CD4-positive, alpha-beta T cell treated with Interleukin-2 at 100 ng/mL for 4 hours (primary cell): ENCODE measurements at regions not wholly inside any gene's neighbourhood (a gene's known extent, or its start where the extent isn't known, plus 50 kb on each side); places are given as distances from the start of the nearest gene placed in this dataset.

Experiments used
- DNase-seq: peaks from one replicate; pipeline ENCODE4 v3.0.0-alpha.2; 2020; ENCODE audit warnings: low spot score

DNA sequence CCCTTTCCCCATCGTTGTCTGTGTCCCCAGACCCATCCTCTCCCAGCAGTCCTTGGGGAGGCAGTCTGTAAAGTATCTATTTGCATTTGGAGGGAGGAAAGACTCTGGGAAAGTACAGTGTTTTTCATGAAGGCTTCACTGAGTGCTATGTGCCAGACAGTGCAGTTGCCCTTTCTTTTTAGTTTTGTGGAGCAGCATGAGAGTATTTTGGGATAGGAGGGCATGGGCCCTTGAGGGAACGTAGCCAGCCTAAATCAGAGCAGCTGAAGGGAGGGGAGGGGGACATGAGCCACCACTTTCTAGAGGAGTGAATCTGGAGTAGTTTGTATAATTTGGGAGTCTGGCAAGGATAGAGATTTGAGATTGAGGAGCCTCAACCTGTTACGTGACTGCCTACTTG lies 404.0 kb upstream of the KAZN start:
- DNase-seq: no peak

DNA sequence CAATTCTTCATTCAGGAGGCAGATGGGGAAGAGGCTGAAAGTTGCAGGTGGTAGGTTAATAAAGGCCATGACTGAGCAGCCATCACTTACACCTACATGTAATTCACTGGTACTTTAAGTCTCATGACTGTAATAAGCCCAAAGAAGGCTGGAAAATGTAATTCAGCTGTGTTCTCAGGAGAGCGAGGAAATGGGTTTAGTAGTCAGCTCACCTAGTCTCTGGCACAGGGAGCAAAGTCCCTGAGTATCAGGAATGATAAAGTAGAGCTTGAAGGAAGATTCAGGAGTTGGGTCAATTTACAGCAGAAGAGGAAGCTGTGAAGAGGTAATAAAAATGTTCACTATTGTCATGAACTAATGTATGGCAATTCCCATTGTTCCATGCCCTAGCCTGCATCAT lies 393.4 kb upstream of the KAZN start:
- no peak for DNase-seq

- DNase-seq: no peak
Measured at GRCh38 chr1:14215151-14215550, 383.3 kb upstream of the KAZN start.

GRCh38 chr1:14217384-14217783 lies 381.1 kb upstream of the KAZN start:
- no peak for DNase-seq

DNA sequence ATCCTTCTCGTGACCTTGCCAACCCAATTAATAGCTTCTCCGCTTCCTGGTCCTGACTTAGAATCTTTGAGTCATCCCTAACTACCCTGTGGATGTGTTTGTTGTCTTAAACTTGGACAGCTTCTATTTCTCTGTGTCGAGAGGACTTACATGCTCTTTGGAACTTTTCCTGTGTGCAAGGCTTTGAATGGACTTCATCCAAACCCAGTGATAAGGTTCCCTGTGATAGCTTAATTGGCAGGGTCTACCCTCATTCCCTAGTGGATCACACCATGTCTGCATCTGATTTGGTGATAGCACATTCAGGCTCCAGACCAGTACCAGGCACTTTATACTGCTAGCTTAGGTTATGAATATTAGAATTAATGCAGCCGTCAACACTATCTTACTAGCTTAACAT lies 378.2 kb upstream of the KAZN start:
- DNase-seq: no peak

DNA sequence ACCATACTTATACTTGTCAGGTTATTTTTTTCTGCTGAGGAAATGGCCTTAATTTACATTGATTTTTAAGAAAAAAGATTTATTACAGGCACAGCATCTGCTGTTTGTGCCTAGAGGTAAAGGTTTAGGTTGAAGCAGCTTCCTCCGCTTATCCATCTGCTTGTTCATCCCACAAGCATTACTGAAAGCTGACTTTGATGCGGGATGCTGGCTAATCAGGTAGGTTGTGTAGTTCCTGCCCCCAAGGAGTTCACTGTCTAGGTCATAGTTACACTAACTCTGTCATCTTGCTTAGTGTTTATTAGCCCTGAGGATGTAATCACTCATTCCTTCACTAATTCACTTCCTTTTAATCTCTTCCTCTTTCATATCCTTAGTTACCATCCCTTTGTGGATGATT lies 377.7 kb upstream of the KAZN start:
- no peak for DNase-seq

DNA sequence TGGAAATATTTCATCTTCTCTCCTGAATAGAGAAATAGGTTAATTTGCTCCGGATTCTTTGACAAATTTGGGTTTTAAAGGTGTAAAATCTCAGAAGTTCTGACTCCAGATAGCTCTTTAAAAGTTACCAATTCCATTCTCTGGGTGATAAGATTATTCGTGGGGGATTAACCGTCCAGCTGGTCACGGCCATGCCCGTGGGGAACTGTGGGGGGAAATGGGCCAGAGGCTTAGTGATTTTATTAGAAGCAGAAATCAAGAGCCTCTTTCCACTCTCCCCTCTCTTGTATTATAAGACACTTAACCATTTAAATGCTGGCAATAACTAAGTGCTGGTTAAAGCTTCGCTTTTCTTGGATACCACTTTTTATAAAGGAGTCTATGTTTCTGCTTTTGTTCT lies 376.4 kb upstream of the KAZN start:
- no peak for DNase-seq

DNA sequence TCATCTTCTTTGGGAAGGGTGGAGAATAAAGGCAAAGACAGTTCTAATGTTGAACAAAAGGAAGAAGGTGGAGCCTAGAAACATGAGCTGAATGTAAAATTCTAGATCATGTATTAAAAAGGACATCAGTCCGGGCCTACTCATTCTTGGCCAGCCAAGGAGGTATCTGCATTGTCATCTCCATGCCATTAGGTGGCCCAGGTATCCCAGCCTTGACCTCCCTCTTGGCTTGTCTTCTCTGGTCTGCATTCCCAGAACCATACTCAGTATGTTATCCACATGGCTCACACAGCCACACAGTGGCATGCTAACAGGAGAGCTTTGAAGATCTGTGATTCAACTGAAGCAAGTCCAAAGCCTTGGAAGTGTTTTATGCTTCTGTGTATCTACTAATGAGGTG lies 369.8 kb upstream of the KAZN start:
- no peak for DNase-seq

DNA sequence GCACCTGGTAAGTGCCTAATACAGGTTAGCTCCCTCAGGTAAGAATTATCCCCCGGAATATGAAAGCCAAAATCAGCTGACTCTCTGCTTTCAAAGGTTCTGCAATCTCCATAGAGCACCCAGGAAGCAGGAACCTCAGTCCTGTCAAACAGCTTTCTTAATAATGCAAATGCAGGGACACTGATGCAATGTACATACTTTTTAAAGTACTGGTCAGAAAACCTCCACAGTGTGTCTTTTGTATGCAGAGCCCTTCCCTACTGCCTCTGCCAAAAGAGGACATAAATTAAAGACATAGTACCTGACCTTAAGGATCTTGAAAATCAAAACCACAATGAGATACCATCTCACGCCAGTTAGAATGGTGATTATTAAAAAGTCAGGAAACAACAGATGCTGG lies 365.0 kb upstream of the KAZN start:
- no peak for DNase-seq

- no peak for DNase-seq
Measured at GRCh38 chr1:14236097-14236496, 362.4 kb upstream of the KAZN start.

- DNase-seq: no peak
Measured at GRCh38 chr1:14238472-14239307, 359.8 kb upstream of the KAZN start.

GRCh38 chr1:14240265-14240664 lies 358.2 kb upstream of the KAZN start:
- DNase-seq: no peak

GRCh38 chr1:14242123-14242522 lies 356.4 kb upstream of the KAZN start:
- DNase-seq: no peak

DNA sequence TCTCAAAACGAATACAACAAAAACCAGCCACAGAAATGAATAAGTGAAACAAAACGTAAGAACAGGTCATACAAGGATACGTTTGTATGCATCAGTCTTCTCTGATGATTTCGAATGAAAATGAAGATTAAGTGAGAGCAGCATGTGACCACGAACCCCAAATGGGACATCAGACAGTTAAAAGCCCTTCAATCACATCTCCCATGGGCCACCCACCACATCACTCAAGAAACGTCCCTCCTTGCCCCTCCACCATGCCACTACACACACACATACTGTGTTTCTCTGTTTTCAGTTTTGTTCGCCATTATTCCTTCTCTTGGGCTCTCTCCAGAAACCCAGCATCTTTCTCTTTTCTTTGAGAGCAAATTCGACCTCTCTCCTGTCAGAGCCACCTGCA lies 355.6 kb upstream of the KAZN start:
- DNase-seq: no peak

DNA sequence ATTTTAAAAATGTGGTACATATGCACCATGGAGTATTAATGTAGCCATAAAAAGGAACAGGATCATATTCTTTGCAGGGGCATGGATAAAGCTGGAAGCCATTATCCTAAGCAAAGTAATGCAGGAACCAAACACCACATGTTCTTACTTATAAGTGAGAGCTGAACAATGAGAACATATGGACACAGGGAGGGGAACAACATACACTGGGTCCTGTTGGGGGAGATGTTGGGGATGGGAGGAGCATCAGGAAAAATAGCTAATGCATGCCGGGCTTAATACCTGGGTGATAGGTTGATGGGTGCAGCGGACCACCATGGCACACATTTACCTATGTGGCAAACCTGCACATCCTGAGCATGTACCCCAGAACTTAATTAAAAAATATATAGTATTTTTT lies 352.5 kb upstream of the KAZN start:
- DNase-seq: no peak

- DNase-seq: no peak
Measured at GRCh38 chr1:14246471-14246870, 352.0 kb upstream of the KAZN start.

DNA sequence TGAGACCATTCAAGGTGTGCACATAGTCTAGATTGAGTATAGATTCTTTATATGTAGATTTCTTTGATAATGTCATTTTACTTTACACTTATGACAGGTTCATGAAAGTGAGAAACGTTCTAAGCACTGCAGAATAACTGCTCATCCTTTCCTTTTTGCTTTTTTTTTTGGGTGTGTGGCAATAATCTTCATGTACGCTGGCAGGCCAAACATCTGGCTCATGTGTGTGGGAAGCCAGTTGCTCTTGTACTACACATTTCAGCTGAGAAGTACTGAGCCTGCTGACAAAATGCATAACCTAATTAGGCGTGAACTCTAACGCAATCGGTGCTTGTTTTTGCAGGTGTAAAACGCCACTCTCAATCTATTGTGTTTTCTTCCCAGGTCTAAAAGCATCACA lies 350.8 kb upstream of the KAZN start:
- no peak for DNase-seq

DNA sequence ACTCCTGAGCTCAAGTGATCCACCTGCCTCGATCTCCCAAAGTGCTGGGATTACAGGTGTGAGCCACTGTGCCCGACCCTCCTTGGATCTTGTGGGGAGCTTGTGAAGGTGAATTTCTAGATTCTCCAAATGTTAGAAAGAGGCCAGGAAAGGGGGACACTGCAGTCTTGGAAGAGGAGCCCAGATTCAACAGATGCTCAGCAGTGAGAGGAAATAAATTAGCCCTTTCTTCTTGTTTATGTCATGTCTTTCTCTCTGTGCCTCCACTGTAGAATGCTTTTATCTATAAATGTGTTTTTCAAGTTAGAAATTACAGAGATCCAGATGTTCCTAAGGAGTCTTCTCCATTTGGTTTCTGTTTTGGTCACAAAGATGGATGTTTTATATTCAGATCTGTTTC lies 346.6 kb upstream of the KAZN start:
- DNase-seq: no peak

DNA sequence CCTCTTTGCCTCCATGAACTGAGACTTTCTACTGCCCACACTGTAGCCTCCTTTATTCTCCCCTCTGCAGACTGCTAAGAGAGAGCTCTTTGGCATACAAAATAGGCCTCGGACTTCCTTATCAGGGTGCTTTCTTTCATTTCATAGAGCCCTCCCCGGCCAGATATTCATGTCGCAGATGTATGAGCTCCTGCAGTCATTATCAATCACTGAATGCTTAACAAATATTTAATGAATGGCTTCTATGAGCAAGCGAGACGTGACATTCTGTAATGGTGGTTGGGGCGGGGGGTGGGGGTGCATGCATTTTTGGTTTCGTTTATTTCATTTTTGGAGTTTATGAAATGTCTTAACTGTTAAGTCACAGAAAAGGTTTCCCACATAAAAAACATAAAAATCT lies 344.8 kb upstream of the KAZN start:
- no peak for DNase-seq

- DNase-seq: no peak
Measured at GRCh38 chr1:14254251-14254650, 344.2 kb upstream of the KAZN start.

GRCh38 chr1:14255233-14255632 lies 343.3 kb upstream of the KAZN start:
- no peak for DNase-seq

DNA sequence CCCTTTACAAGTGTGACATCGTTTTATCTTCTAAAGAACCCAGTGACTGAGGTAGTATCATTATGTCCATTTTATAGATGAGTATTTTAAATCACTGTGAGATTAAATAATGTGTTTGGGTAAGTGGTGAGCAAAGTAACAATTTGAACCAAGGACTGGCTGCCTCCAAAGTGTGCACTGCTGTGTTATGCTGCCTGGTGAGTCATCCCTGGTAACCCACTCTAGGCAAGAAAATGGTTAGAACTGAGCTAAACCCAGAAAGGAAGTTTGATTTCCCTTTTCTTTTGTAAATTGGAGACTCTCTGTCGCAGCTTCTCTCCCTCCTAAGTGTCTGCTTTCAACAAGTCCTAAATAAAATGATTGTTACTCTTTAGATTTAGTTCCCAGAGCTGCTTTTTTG lies 342.8 kb upstream of the KAZN start:
- DNase-seq: no peak

DNA sequence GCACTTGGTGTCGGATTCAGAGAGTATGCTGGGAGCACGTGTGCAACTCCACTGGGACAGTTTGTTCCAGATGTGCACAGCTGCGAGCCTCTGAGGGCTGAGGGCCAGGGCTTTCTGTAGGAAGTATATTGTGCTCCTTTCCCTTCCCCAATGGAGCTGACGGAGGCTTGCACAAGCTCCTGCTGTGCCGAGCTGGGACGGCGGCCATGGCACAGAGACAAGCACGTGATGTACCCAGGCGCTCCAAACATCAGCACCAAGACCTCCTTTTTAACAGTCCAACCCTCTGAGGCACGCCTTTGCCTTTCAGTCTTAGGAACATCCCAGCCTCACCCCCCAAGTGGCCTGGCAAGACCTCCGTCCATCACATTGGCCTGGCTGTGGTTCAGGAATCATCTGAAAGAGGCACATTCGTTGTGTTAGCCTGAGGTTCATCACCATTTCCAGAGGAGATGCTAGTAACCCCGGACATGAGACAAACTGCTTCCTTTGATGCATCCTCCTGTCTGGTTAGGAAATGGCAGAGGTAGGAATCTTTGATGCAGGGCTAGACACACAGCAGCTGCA lies 339.2 kb upstream of the KAZN start:
- no peak for DNase-seq

DNA sequence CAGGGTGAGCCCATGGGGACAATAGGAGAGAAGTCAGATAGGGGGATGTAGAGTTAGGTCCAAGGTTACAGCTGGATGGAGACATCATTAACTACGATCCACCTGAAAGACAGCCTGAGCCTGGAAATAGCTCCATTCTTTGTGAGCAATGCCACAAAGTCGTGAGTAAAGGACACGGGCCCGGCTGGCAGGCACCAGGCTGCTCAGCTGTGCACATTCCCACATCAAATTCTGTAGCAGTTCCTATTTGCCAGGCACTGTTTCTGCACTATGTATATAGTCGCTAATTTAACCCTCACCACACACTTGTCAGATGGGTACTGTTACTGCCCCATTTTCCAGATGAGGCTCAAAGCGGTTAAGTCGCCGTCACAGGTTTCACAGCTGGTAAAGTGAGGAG lies 338.0 kb upstream of the KAZN start:
- no peak for DNase-seq
